Adrenal gland (tissue), 9 donors: ENCODE measurements at regions not wholly inside any gene's neighbourhood (a gene's known extent, or its start where the extent isn't known, plus 50 kb on each side); places are given as distances from the start of the nearest gene placed in this dataset.
"Not testable (repeated sequence)": the region's sequence is repeated elsewhere in the genome, so short reads cannot be mapped to it uniquely, and the experiment has no call there.

Source experiments
- DNase-seq, 7 donors: peaks; one replicate each; pipeline ENCODE4 v3.0.0-alpha.2; 2019 to 2020
- H3K27ac ChIP-seq, 5 donors: fragments of 200-600 bp; sonication (generic) in 4 of 5; 1 replicate in 3 of 5; 2 replicates in 2 of 5; pipeline versions ENCODE4 v1.5.1 to v1.8.0; 2016 to 2020; ENCODE audit warnings: mild to moderate bottlenecking in 1 of 5
- H3K27me3 ChIP-seq: fragments of 200-600 bp; 2 replicates; pipeline ENCODE4 v1.8.0; 2021
- H3K36me3 ChIP-seq, 2 donors: fragments of 200-600 bp; replicated peaks in 1 of 2; 1 replicate in 1 of 2; 2 replicates in 1 of 2; pipeline versions ENCODE4 v1.5.1 to v1.8.0; 2018 to 2022
- H3K4me1 ChIP-seq, 2 donors: fragments of 200-600 bp; replicated peaks in 1 of 2; 1 replicate in 1 of 2; 2 replicates in 1 of 2; pipeline versions ENCODE4 v1.5.1 to v1.8.0; 2018 to 2021
- H3K4me3 ChIP-seq, 4 donors: fragments of 200-600 bp; sonication (generic) in 3 of 4; one replicate each; pipeline ENCODE4 v1.5.1; 2016 to 2018
- H3K9me3 ChIP-seq, 3 donors: fragments of 200-600 bp; sonication (generic) in 1 of 3; replicated peaks in 1 of 3; 1 replicate in 2 of 3; 2 replicates in 1 of 3; pipeline versions ENCODE4 v1.5.1 to v1.8.0; 2016 to 2021
- CTCF ChIP-seq, 6 experiments: fragments of 450-650 bp in 4 of 6; fragments of 200-600 bp in 2 of 6; sonication (generic) in 1 of 6; IDR thresholded peaks; 1 replicate in 5 of 6; 2 replicates in 1 of 6; pipeline versions ENCODE4 v1.5.1 to v1.8.0; 2016 to 2021; ENCODE audit warnings: antibody characterized with exemption in 6 of 6, mild to moderate bottlenecking in 2 of 6, moderate library complexity in 1 of 6
- POLR2A ChIP-seq, 2 donors: fragments of 450-650 bp; IDR thresholded peaks; one replicate each; pipeline ENCODE4 v1.6.1; 2017; ENCODE audit warnings: antibody characterized with exemption in 2 of 2, mild to moderate bottlenecking in 2 of 2, moderate library complexity in 1 of 2
- WGBS, 4 donors: extraction: QIAGEN DNeasy Blood & Tissue Kit in 2 of 4; methylation state at CpG; one replicate each; pipeline versions ENCODE4 v1.1.5 to v1.1.7; 2013 to 2017; 5-methylcytosine and 5-hydroxymethylcytosine counted together
- intact Hi-C, 2 donors: fragments of 100-400 bp; cut with DNase I; formaldehyde crosslinking; loops; one replicate each; pipeline versions ENCODE4 v1.14.1 to v1.15.0; 2022 to 2023
- donor health status: healthy with polysubstance abuse.
- donor health status: Bipolar disorder and iron deficiency.
- donor health status: DM: yes; HTN: yes; CAD: no.
- donor health status: DM: no; HTN: no; CAD: no.
- donor health status: DM: no; HTN: no; CAD: no.

- no peaks in the 10 kb centered on the region for H3K9me3 ChIP-seq
- WGBS, 4 donors: 87 to 94% (median 91%) methylated on average over 7 to 8 of the region's 8 CpGs
- intact Hi-C loops: loop anchor here in 1 of 2 donors (5.0 kb wide), 1 partner anchor 464 kb away; no protein-coding TSS in a partner anchor
Observed at GRCh38 chr10:27356738-27357137, 116.1 kb upstream of the ACBD5 start.

DNA sequence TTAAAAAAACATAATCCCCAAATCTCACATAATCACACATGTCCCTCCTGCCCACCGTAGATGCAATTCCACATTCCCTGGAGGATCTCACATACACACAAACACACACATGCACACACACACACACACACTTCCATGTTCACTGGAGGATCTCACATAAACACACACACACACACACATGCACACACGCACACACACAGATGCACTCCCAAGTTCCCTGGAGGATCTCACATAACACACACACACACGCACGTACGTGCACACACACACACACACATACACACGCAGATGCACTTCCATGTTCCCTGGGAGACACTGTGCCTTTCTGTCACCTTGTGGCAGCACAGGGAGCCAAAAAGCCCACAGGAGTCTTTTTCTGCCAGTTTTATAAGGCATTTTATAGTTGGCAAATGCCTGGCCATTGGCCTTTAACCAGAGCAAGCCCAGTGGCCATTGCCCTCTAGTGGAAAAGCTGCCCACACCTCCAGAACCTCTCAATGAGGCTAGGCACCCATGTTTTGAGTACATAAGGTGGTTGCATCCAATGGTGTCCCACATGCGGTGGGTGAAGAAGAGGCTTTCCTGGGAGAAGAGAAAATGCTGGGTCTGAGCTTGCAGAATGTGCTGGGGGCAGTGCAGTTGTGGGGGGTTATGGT, 115.4 kb upstream of the ACBD5 start:
- H3K27me3 ChIP-seq: no peaks in the 10 kb centered on the region
- H3K36me3 ChIP-seq: no peaks in the 10 kb centered on the region
- TF ChIP-seq POLR2A (IDR thresholded peaks at IDR 0.05) (no peak), CTCF (IDR thresholded peaks at IDR 0.05) (no peak)
- H3K9me3 ChIP-seq: no peaks in the 10 kb centered on the region
- no peak for DNase-seq
- 83 to 93% (median 88%) methylated on average over 7 of the region's 7 CpGs for WGBS, 4 donors
- no peak overlapping the region for H3K4me3 ChIP-seq
- intact Hi-C loops: loop anchor here in 1 of 2 donors (5.0 kb wide), 1 partner anchor 464 kb away; no protein-coding TSS in a partner anchor
- H3K4me1 ChIP-seq: no peaks in the 10 kb centered on the region
- H3K27ac ChIP-seq: no peak overlapping the region

More at GRCh38 chr10:27356738-27357137, 116.1 kb upstream of the ACBD5 start:
- Histone ChIP-seq H3K36me3 (no peaks in the 10 kb centered on the region), H3K27ac (no peak overlapping the region), H3K4me1 (no peaks in the 10 kb centered on the region), H3K4me3 (no peak overlapping the region), H3K27me3 (no peaks in the 10 kb centered on the region)
- no peak for TF ChIP-seq POLR2A (IDR thresholded peaks at IDR 0.05)
- TF ChIP-seq CTCF (IDR thresholded peaks at IDR 0.05): no peak
- DNase-seq: no peak

DNA sequence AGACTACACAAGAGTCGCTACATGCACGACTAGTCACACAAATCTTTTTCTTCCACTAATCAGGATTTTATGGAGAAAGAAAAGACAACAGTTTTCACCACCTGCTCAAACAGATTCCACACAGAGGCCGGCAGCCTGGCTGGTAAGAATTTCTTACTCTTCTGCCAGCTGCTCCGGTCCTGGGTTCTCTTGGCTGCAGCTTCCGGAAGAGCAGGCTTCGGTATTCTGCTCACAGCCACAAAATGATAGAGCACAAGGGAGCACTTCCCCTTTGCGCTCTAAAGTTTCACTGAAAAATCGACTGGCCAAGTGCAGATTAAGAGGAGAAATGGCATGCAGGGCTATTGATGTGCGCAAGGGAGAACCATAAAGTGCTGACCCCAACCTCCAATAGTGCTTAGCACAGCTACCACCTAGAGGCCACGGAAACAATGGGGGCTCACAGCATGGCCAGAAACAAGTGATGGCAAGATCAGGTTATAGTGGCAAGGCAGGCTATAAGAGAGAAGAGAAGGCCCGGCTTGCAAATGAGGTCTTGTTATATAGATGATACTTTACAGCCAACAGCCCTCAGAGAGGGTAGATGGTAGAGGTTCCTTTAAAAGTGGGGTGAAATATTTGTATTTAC, 114.2 kb upstream of the ACBD5 start:
- not testable (repeated sequence) for H3K27ac ChIP-seq, H3K36me3 ChIP-seq, H3K4me1 ChIP-seq, H3K27me3 ChIP-seq, H3K4me3 ChIP-seq, H3K9me3 ChIP-seq
- DNase-seq: peak in 2 of 7 donors; percentile 15 to 22
- intact Hi-C loops: loop anchor here in 1 of 2 donors (5.0 kb wide), 1 partner anchor 462 kb away; no protein-coding TSS in a partner anchor
- WGBS, 4 donors: 45 to 61% (median 55%) methylated on average over 8 to 11 of the region's 11 CpGs

DNA sequence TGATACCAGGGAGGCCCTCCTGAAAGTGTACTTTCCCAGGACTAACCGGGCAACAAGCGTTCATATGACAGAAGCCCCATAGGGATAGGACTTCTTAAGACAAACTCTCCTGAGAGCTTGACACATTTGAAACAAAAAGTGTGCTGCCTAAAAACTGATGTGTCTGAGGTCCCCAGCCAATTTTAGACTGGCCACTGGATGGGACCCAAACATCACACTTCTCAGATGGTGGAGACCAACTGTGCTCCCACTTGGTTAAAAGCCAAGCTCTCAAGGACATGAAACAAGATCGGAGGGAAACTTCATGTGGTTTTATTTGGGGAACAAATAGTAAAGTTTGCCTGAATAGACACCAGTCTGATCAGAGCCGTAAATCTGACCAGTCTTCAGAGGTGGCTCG, 113.5 kb upstream of the ACBD5 start:
- H3K27me3 ChIP-seq, H3K27ac ChIP-seq, H3K4me3 ChIP-seq, intact Hi-C loops, H3K36me3 ChIP-seq, DNase-seq, H3K9me3 ChIP-seq, H3K4me1 ChIP-seq: not testable (repeated sequence)
- WGBS, 4 donors: 41 to 65% (median 63%) methylated on average over 3 to 5 of the region's 5 CpGs

GRCh38 chr10:27349987-27350386, 109.4 kb upstream of the ACBD5 start:
- Histone ChIP-seq H3K4me3 (no peak overlapping the region), H3K4me1 (no peaks in the 10 kb centered on the region), H3K36me3 (no peaks in the 10 kb centered on the region), H3K9me3 (no peaks in the 10 kb centered on the region), H3K27ac (no peak overlapping the region), H3K27me3 (peaks cover 6% of the 10 kb centered on the region)
- 82 to 92% (median 90%) methylated on average over 15 to 20 of the region's 20 CpGs for WGBS, 4 donors
- TF ChIP-seq POLR2A (IDR thresholded peaks at IDR 0.05) (no peak), CTCF (IDR thresholded peaks at IDR 0.05) (no peak)
- intact Hi-C loops: no loop called here
- no peak for DNase-seq

- DNase-seq, H3K36me3 ChIP-seq, H3K27me3 ChIP-seq, H3K27ac ChIP-seq, H3K9me3 ChIP-seq, intact Hi-C loops, H3K4me1 ChIP-seq, H3K4me3 ChIP-seq: not testable (repeated sequence)
- 15 to 35% (median 25%) methylated on average over 4 of the region's 4 CpGs for WGBS, 4 donors
Observed at GRCh38 chr10:27347827-27348207, 107.2 kb upstream of the ACBD5 start.
